Smooth muscle cell (in vitro differentiated cells): ENCODE measurements at regions not wholly inside any gene's neighbourhood (a gene's known extent, or its start where the extent isn't known, plus 50 kb on each side); places are given as distances from the start of the nearest gene placed in this dataset.

Source experiments
- DNase-seq: peaks from one replicate; lab custom pipeline; 2025; ENCODE audit not compliant: unreplicated experiment; lab: John Stamatoyannopoulos, UW
- H2AFZ ChIP-seq: fragments of 200-600 bp; sonication (generic); 2 replicates; pipeline ENCODE4 v1.6.0; 2016; ENCODE audit warnings: antibody characterized with exemption, low read depth, mild to moderate bottlenecking
- H3F3A ChIP-seq: fragments of 200-600 bp; sonication (generic); 2 replicates; pipeline ENCODE4 v1.6.0; 2017; ENCODE audit warnings: antibody characterized with exemption, low read depth
- H3K27ac ChIP-seq: fragments of 200-600 bp; sonication (generic); 2 replicates; pipeline ENCODE4 v1.5.1; 2016; ENCODE audit warnings: low read depth, mild to moderate bottlenecking
- H3K27me3 ChIP-seq: fragments of 200-600 bp; sonication (generic); 2 replicates; pipeline ENCODE4 v1.6.1; 2016; ENCODE audit warnings: low read depth, mild to moderate bottlenecking
- H3K36me3 ChIP-seq: fragments of 200-600 bp; sonication (generic); 2 replicates; pipeline ENCODE4 v1.5.1; 2016; ENCODE audit warnings: low read depth
- H3K4me1 ChIP-seq: fragments of 200-600 bp; sonication (generic); 2 replicates; pipeline ENCODE4 v1.5.1; 2016; ENCODE audit warnings: low read depth
- H3K4me2 ChIP-seq: fragments of 200-600 bp; sonication (generic); 2 replicates; pipeline ENCODE4 v1.6.0; 2016; ENCODE audit warnings: mild to moderate bottlenecking
- H3K4me3 ChIP-seq: fragments of 200-600 bp; sonication (generic); 2 replicates; pipeline ENCODE4 v1.5.1; 2016; ENCODE audit warnings: mild to moderate bottlenecking
- H3K79me2 ChIP-seq: fragments of 200-600 bp; sonication (generic); 2 replicates; pipeline ENCODE4 v1.6.0; 2016; ENCODE audit warnings: low read depth, mild to moderate bottlenecking
- H3K9ac ChIP-seq: fragments of 200-600 bp; sonication (generic); 2 replicates; pipeline ENCODE4 v1.6.0; 2016; ENCODE audit warnings: low read depth
- H3K9me3 ChIP-seq: fragments of 200-600 bp; sonication (generic); replicated peaks from 2 replicates; pipeline ENCODE4 v1.5.1; 2016; ENCODE audit warnings: low read depth
- H4K20me1 ChIP-seq: fragments of 200-600 bp; sonication (generic); 2 replicates; pipeline ENCODE4 v1.6.0; 2016; ENCODE audit warnings: low read depth
- WGBS: methylation state at CpG from one replicate; pipeline ENCODE4 v1.1.7; 2016; ENCODE audit warnings: low lambda C conversion rate; 5-methylcytosine and 5-hydroxymethylcytosine counted together
- TF ChIP-seq, protein P1 (sequence below): fragments of 200-600 bp; sonication (generic); IDR thresholded peaks from 2 replicates; pipeline ENCODE4 v1.5.1; 2017; ENCODE audit warnings: borderline replicate concordance, mild to moderate bottlenecking, antibody characterized with exemption; ENCODE audit not compliant: insufficient read depth, poor library complexity, severe bottlenecking

GRCh38 chr13:39273953-39274738, 235.9 kb downstream of the NHLRC3 start:
- TF ChIP-seq, protein P1, sequence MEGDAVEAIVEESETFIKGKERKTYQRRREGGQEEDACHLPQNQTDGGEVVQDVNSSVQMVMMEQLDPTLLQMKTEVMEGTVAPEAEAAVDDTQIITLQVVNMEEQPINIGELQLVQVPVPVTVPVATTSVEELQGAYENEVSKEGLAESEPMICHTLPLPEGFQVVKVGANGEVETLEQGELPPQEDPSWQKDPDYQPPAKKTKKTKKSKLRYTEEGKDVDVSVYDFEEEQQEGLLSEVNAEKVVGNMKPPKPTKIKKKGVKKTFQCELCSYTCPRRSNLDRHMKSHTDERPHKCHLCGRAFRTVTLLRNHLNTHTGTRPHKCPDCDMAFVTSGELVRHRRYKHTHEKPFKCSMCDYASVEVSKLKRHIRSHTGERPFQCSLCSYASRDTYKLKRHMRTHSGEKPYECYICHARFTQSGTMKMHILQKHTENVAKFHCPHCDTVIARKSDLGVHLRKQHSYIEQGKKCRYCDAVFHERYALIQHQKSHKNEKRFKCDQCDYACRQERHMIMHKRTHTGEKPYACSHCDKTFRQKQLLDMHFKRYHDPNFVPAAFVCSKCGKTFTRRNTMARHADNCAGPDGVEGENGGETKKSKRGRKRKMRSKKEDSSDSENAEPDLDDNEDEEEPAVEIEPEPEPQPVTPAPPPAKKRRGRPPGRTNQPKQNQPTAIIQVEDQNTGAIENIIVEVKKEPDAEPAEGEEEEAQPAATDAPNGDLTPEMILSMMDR: peak; percentile 22
- H2AFZ ChIP-seq: peak overlapping the region; percentile 52
- no peaks in the 10 kb centered on the region for H3K79me2 ChIP-seq
- no peak for DNase-seq
- H3K4me3 ChIP-seq: no peak overlapping the region
- H3K27me3 ChIP-seq: no peaks in the 10 kb centered on the region
- no peaks in the 10 kb centered on the region for H3F3A ChIP-seq
- H3K27ac ChIP-seq: no peak overlapping the region
- no peaks in the 10 kb centered on the region for H3K4me1 ChIP-seq
- no peak overlapping the region for H3K4me2 ChIP-seq
- H4K20me1 ChIP-seq: no peaks in the 10 kb centered on the region
- no peaks in the 10 kb centered on the region for H3K9me3 ChIP-seq
- 23% methylated on average over 6 of the region's 6 CpGs for WGBS
- no peak overlapping the region for H3K9ac ChIP-seq
- H3K36me3 ChIP-seq: no peaks in the 10 kb centered on the region

- TF ChIP-seq, protein P1: no peak
- Histone ChIP-seq H2AFZ (no peak overlapping the region), H3K9me3 (no peaks in the 10 kb centered on the region), H3K4me3 (no peak overlapping the region), H3K9ac (no peak overlapping the region), H3K79me2 (no peaks in the 10 kb centered on the region), H3F3A (no peaks in the 10 kb centered on the region), H3K4me2 (no peak overlapping the region), H3K36me3 (no peaks in the 10 kb centered on the region), H3K27me3 (no peaks in the 10 kb centered on the region), H3K4me1 (no peaks in the 10 kb centered on the region), H3K27ac (no peak overlapping the region), H4K20me1 (no peaks in the 10 kb centered on the region)
- 87% methylated on average over 3 of the region's 3 CpGs for WGBS
- DNase-seq: no peak
These were observed 236.6 kb downstream of the NHLRC3 start for GRCh38 chr13:39274739-39275325.

DNA sequence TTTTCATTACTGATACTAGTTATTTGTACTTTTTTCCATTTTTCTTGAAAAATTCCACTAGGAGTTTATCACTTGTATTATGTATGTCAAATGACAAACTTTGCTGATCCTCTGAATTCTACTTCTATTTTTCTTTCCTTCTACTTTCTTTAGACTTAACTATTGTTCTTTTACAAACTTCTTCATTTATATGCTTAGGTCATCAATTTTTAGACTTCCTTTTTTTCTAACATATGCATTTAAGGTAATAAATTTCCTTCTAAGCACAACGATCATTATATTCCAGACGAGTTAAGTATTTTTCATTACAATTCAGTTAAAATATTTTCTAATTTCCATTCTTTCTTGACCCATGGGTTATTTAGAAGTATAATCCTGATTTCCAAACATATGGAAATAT, 240.8 kb downstream of the NHLRC3 start:
- H2AFZ ChIP-seq: no peak overlapping the region
- H3K36me3 ChIP-seq: no peaks in the 10 kb centered on the region
- no peaks in the 10 kb centered on the region for H3K4me1 ChIP-seq
- no peak overlapping the region for H3K4me3 ChIP-seq
- no peaks in the 10 kb centered on the region for H4K20me1 ChIP-seq
- no peak overlapping the region for H3K9ac ChIP-seq
- no peak for DNase-seq
- no peak overlapping the region for H3K4me2 ChIP-seq
- H3K9me3 ChIP-seq: no peaks in the 10 kb centered on the region
- TF ChIP-seq, protein P1: no peak
- H3K27ac ChIP-seq: no peak overlapping the region
- H3K79me2 ChIP-seq: no peaks in the 10 kb centered on the region
- H3K27me3 ChIP-seq: no peaks in the 10 kb centered on the region
- WGBS: 97% methylated on average over 2 of the region's 2 CpGs
- no peaks in the 10 kb centered on the region for H3F3A ChIP-seq
